MCF 10A (cell line): ENCODE measurements at regions not wholly inside any gene's neighbourhood (a gene's known extent, or its start where the extent isn't known, plus 50 kb on each side); places are given as distances from the start of the nearest gene placed in this dataset.

Experiments
- BruUV-seq: library from RNA; stranded (reverse); fragments of 400-500 nt; replicated peaks from 2 replicates; lab custom pipeline; 2021; lab: Mats Ljungman, UMichigan
- CTCF ChIA-PET: fragments of 300-600 bp; sonication (Branson Sonifier 250); formaldehyde crosslinking; extraction: SDS; loops from one replicate; lab custom pipeline; 2021; ENCODE audit warnings: antibody characterized with exemption, inconsistent platforms; lab: Yijun Ruan, JAX
- POLR2A ChIA-PET: fragments of 300-600, 350-650 bp; sonication (Branson Sonifier 250); formaldehyde crosslinking; extraction: SDS; loops from one replicate; lab custom pipeline; 2020; ENCODE audit warnings: antibody characterized with exemption, inconsistent platforms; lab: Yijun Ruan, JAX
- DNase-seq: peaks from one replicate; pipeline ENCODE4 v3.0.0-alpha.2; 2018; ENCODE audit not compliant: unreplicated experiment
- H3K27ac Mint-ChIP-seq: one replicate; pipeline ENCODE4 v1.8.0; 2022; ENCODE audit warnings: mild to moderate bottlenecking, low read depth, mixed read lengths; ENCODE audit not compliant: unreplicated experiment
- H3K27me3 Mint-ChIP-seq: one replicate; pipeline ENCODE4 v1.8.0; 2022; ENCODE audit warnings: mixed read lengths; ENCODE audit not compliant: insufficient read depth, unreplicated experiment
- H3K36me3 Mint-ChIP-seq: one replicate; pipeline ENCODE4 v1.8.0; 2022; ENCODE audit warnings: mild to moderate bottlenecking, moderate library complexity, mixed read lengths; ENCODE audit not compliant: insufficient read depth, unreplicated experiment
- H3K4me1 Mint-ChIP-seq: one replicate; pipeline ENCODE4 v1.8.0; 2022; ENCODE audit warnings: mixed read lengths; ENCODE audit not compliant: insufficient read depth, unreplicated experiment
- H3K4me3 Mint-ChIP-seq: one replicate; pipeline ENCODE4 v1.8.0; 2022; ENCODE audit warnings: mild to moderate bottlenecking, moderate library complexity, mixed read lengths; ENCODE audit not compliant: unreplicated experiment
- H3K9me3 Mint-ChIP-seq: one replicate; pipeline ENCODE4 v1.8.0; 2022; ENCODE audit warnings: mixed read lengths; ENCODE audit not compliant: unreplicated experiment
- CTCF ChIP-seq: fragments of 200-600 bp; IDR thresholded peaks from one replicate; pipeline ENCODE4 v1.8.0; 2022; ENCODE audit warnings: antibody characterized with exemption, mild to moderate bottlenecking; ENCODE audit not compliant: unreplicated experiment
- intact Hi-C: fragments of 100-400 bp; cut with micrococcal nuclease; formaldehyde crosslinking; loops from 2 replicates; pipeline ENCODE4 v1.14.1; 2022

GRCh38 chr12:24695103-24695502 is 253.8 kb downstream of the BCAT1 start:
- ChIA-PET CTCF (interaction anchor here (0.5 to 1.1 kb wide), 2 partner anchors 939 to 1479 kb away, joined by 4 read pairs; no protein-coding TSS in a partner anchor), POLR2A (interaction anchor here (0.7 kb wide), 1 partner anchor 384 kb away, joined by 3 read pairs; no protein-coding TSS in a partner anchor)
- intact Hi-C loops: no loop called here
- H3K36me3 Mint-ChIP-seq: no peaks in the 10 kb centered on the region
- no peak for TF ChIP-seq CTCF
- no peaks in the 10 kb centered on the region for H3K4me1 Mint-ChIP-seq
- no peak for DNase-seq
- no peaks in the 10 kb centered on the region for H3K27me3 Mint-ChIP-seq
- no TSS peak for BruUV-seq
- H3K4me3 Mint-ChIP-seq: no peak overlapping the region
- H3K27ac Mint-ChIP-seq: no peak overlapping the region
- H3K9me3 Mint-ChIP-seq: no peaks in the 10 kb centered on the region

- Mint-ChIP-seq H3K4me1 (no peaks in the 10 kb centered on the region), H3K27me3 (no peaks in the 10 kb centered on the region), H3K4me3 (no peak overlapping the region), H3K27ac (no peak overlapping the region), H3K9me3 (peaks cover 8% of the 10 kb centered on the region), H3K36me3 (no peaks in the 10 kb centered on the region)
- TF ChIP-seq CTCF: no peak
- DNase-seq: no peak
- CTCF ChIA-PET: interaction anchor here (0.7 kb wide), 1 partner anchor 10 kb away, joined by 3 read pairs; no protein-coding TSS in a partner anchor
- POLR2A ChIA-PET: no interaction called here
- BruUV-seq: no TSS peak
- intact Hi-C loops: no loop called here
Observed at GRCh38 chr12:24688601-24689000, 260.3 kb downstream of the BCAT1 start.

- CTCF ChIA-PET: no interaction called here
- Mint-ChIP-seq H3K4me3 (no peak overlapping the region), H3K27me3 (no peaks in the 10 kb centered on the region), H3K4me1 (no peaks in the 10 kb centered on the region), H3K36me3 (no peaks in the 10 kb centered on the region), H3K9me3 (peaks cover 8% of the 10 kb centered on the region), H3K27ac (no peak overlapping the region)
- intact Hi-C loops: no loop called here
- BruUV-seq: no TSS peak
- no peak for TF ChIP-seq CTCF
- POLR2A ChIA-PET: no interaction called here
- DNase-seq: no peak
Observed at GRCh38 chr12:24681570-24681969, 267.3 kb downstream of the BCAT1 start.

GRCh38 chr12:24679126-24679525 is 269.8 kb downstream of the BCAT1 start:
- POLR2A ChIA-PET: no interaction called here
- CTCF ChIA-PET: no interaction called here
- no peak for TF ChIP-seq CTCF
- no TSS peak for BruUV-seq
- Mint-ChIP-seq H3K4me1 (no peaks in the 10 kb centered on the region), H3K36me3 (no peaks in the 10 kb centered on the region), H3K9me3 (no peaks in the 10 kb centered on the region), H3K27ac (no peak overlapping the region), H3K4me3 (no peak overlapping the region), H3K27me3 (no peaks in the 10 kb centered on the region)
- intact Hi-C loops: no loop called here
- peak; percentile 38 for DNase-seq
